Stomach (tissue), 8 donors: ENCODE measurements at regions not wholly inside any gene's neighbourhood (a gene's known extent, or its start where the extent isn't known, plus 50 kb on each side); places are given as distances from the start of the nearest gene placed in this dataset.

Experiments used
- DNase-seq, 2 donors: peaks; one replicate each; pipeline versions ENCODE4 v3.0.0 to v3.0.0-alpha.2; 2013 to 2019
- H3K27ac ChIP-seq, 5 donors: fragments of 200-600 bp in 4 of 5; sonication (generic) in 4 of 5; one replicate each; pipeline ENCODE4 v1.5.1; 2013 to 2019; ENCODE audit warnings: mild to moderate bottlenecking in 1 of 5, moderate library complexity in 1 of 5
- H3K27me3 ChIP-seq, 3 donors: fragments of 200-600 bp; sonication (generic); one replicate each; pipeline ENCODE4 v1.5.1; 2017 to 2019; ENCODE audit warnings: mixed run types in 1 of 3
- H3K36me3 ChIP-seq, 4 donors: fragments of 200-600 bp; sonication (generic); 1 replicate in 3 of 4; 2 replicates in 1 of 4; pipeline ENCODE4 v1.5.1; 2016 to 2019
- H3K4me1 ChIP-seq, 4 donors: fragments of 200-600 bp; sonication (generic); one replicate each; pipeline ENCODE4 v1.5.1; 2016 to 2019
- H3K4me3 ChIP-seq, 4 donors: fragments of 200-600 bp; sonication (generic) in 3 of 4; one replicate each; pipeline ENCODE4 v1.5.1; 2016 to 2019; ENCODE audit warnings: mild to moderate bottlenecking in 1 of 4
- H3K9me3 ChIP-seq, 4 donors: fragments of 200-600 bp; sonication (generic); one replicate each; pipeline ENCODE4 v1.5.1; 2016 to 2019
- CTCF ChIP-seq, 7 experiments: fragments of 450-650 bp in 4 of 7; fragments of 200-600 bp in 3 of 7; sonication (generic) in 3 of 7; IDR thresholded peaks; one replicate each; pipeline ENCODE4 v1.5.1; 2016 to 2019; ENCODE audit warnings: antibody characterized with exemption in 7 of 7, control low read depth in 2 of 7, mild to moderate bottlenecking in 1 of 7
- EP300 ChIP-seq: sonication (generic); formaldehyde crosslinking; IDR thresholded peaks from one replicate; pipeline ENCODE4 v1.6.1; 2017; ENCODE audit warnings: antibody characterized with exemption
- POLR2A ChIP-seq, 4 donors: fragments of 450-650 bp; IDR thresholded peaks; one replicate each; pipeline ENCODE4 v1.6.1; 2016; ENCODE audit warnings: antibody characterized with exemption in 4 of 4, control low read depth in 2 of 4, mild to moderate bottlenecking in 1 of 4, moderate library complexity in 1 of 4
- POLR2AphosphoS5 ChIP-seq, 3 donors: sonication (generic); formaldehyde crosslinking; IDR thresholded peaks; one replicate each; pipeline ENCODE4 v1.6.1; 2016; ENCODE audit warnings: antibody characterized with exemption in 3 of 3
- WGBS, 5 donors: extraction: QIAGEN DNeasy Blood & Tissue Kit in 3 of 5; methylation state at CpG; one replicate each; pipeline versions ENCODE4 v1.1.5 to v1.1.7; 2013 to 2018; 5-methylcytosine and 5-hydroxymethylcytosine counted together
- intact Hi-C: fragments of 100-400 bp; cut with DNase I; formaldehyde crosslinking; loops from one replicate; pipeline ENCODE4 v1.15.1; 2023; ENCODE audit warnings: low total_unique reads
- donor health status: healthy with polysubstance abuse.
- donor health status: Bipolar disorder and iron deficiency.
- donor health status: healthy.

- H3K36me3 ChIP-seq, result no peaks in the 10 kb centered on the region
- no peak overlapping the region for H3K4me3 ChIP-seq
- no peaks in the 10 kb centered on the region for H3K27me3 ChIP-seq
- intact Hi-C loops, result no loop called here
- H3K4me1 ChIP-seq, result no peaks in the 10 kb centered on the region
- DNase-seq, result peak in 1 of 2 donors; percentile 18
- H3K9me3 ChIP-seq, result no peaks in the 10 kb centered on the region
- no peak overlapping the region for H3K27ac ChIP-seq
- no peak for TF ChIP-seq CTCF (IDR thresholded peaks at IDR 0.05)
- TF ChIP-seq POLR2A (IDR thresholded peaks at IDR 0.05), result no peak
- TF ChIP-seq EP300, result no peak
Measured at GRCh38 chr6:67331304-67331703, 1303.8 kb upstream of the ADGRB3 start.

- no peak for TF ChIP-seq POLR2A (IDR thresholded peaks at IDR 0.05)
- no peak for TF ChIP-seq CTCF (IDR thresholded peaks at IDR 0.05)
- Histone ChIP-seq H3K27me3 (no peaks in the 10 kb centered on the region), H3K4me3 (no peak overlapping the region), H3K4me1 (no peaks in the 10 kb centered on the region), H3K27ac (no peak overlapping the region), H3K9me3 (peaks cover 0 to 12% (median 4%) of the 10 kb centered on the region in 4 donors), H3K36me3 (no peaks in the 10 kb centered on the region)
- 61 to 82% (median 64%) methylated on average over 2 of the region's 2 CpGs for WGBS, 5 donors
- DNase-seq, result no peak
- intact Hi-C loops, result no loop called here
Measured at GRCh38 chr6:67328269-67328668, 1306.8 kb upstream of the ADGRB3 start.

GRCh38 chr6:67300430-67301040, 1334.5 kb upstream of the ADGRB3 start:
- H3K27ac ChIP-seq, result no peak overlapping the region
- H3K4me3 ChIP-seq, result no peak overlapping the region
- H3K4me1 ChIP-seq, result no peaks in the 10 kb centered on the region
- TF ChIP-seq POLR2AphosphoS5 (IDR thresholded peaks at IDR 0.05), result no peak
- no peak for TF ChIP-seq CTCF (IDR thresholded peaks at IDR 0.05)
- no peak for TF ChIP-seq EP300
- TF ChIP-seq POLR2A (IDR thresholded peaks at IDR 0.05), result no peak
- intact Hi-C loops, result no loop called here
- H3K27me3 ChIP-seq, result no peaks in the 10 kb centered on the region
- H3K36me3 ChIP-seq, result no peaks in the 10 kb centered on the region
- WGBS, 5 donors, result 71 to 85% (median 81%) methylated on average over 10 to 12 of the region's 12 CpGs
- no peak for DNase-seq
- peaks cover 0 to 14% (median 7%) of the 10 kb centered on the region in 4 donors for H3K9me3 ChIP-seq

GRCh38 chr6:67292169-67292568, 1342.9 kb upstream of the ADGRB3 start:
- H3K4me3 ChIP-seq, result no peak overlapping the region
- no peak for TF ChIP-seq EP300
- no peak for TF ChIP-seq POLR2AphosphoS5 (IDR thresholded peaks at IDR 0.05)
- TF ChIP-seq POLR2A (IDR thresholded peaks at IDR 0.05), result no peak
- TF ChIP-seq CTCF (IDR thresholded peaks at IDR 0.05), result no peak
- WGBS, 5 donors, result 53 to 69% (median 59%) methylated on average over 2 of the region's 2 CpGs

More at GRCh38 chr6:67292169-67292568, 1342.9 kb upstream of the ADGRB3 start:
- H3K27ac ChIP-seq, result no peak overlapping the region
- peaks cover 0 to 15% (median 5%) of the 10 kb centered on the region in 4 donors for H3K9me3 ChIP-seq
- no peaks in the 10 kb centered on the region for H3K36me3 ChIP-seq
- H3K27me3 ChIP-seq, result no peaks in the 10 kb centered on the region
- intact Hi-C loops, result no loop called here
- no peak for DNase-seq
- no peaks in the 10 kb centered on the region for H3K4me1 ChIP-seq
